ENCODE measurements at regions not wholly inside any gene's neighbourhood (a gene's known extent, or its start where the extent isn't known, plus 50 kb on each side); places are given as distances from the start of the nearest gene placed in this dataset.

GRCh38 chr20:17787816-17788215 lies 88.0 kb downstream of the BANF2 start:
- DNase-seq (ENCODE audit: low read depth), result no peak

- DNase-seq (ENCODE audit: low read depth), result no peak
Observed at GRCh38 chr20:17786221-17786718, 86.5 kb downstream of the BANF2 start.

All from activated T-helper 1 cell treated with Interleukin-2 at 50 U/mL for 16 hours (primary cell).